ENCODE measurements at regions not wholly inside any gene's neighbourhood (a gene's known extent, or its start where the extent isn't known, plus 50 kb on each side); places are given as distances from the start of the nearest gene placed in this dataset.

- peak; percentile 59; the same call in 1 of the 2 replicates for TF ChIP-seq ZNF692 (tag by site-specific recombination; IDR thresholded peaks at IDR 0.05)
- TF ChIP-seq INSM2 (tag by site-specific recombination; IDR thresholded peaks at IDR 0.05), result peak; percentile 63; the same call in 1 of the 2 replicates
- TF ChIP-seq ZNF433 (tag by site-specific recombination; IDR thresholded peaks at IDR 0.05; ENCODE audit: low read depth), result no peak
- peak; percentile 57; the same call in 1 of the 2 replicates for TF ChIP-seq WT1 (tag by site-specific recombination; IDR thresholded peaks at IDR 0.05)
- 0 out of 2 replicates have a peak, but pooled peaks have one; percentile 14 for TF ChIP-seq ZBTB8A (tag by site-specific recombination; IDR thresholded peaks at IDR 0.05)
- no peak for TF ChIP-seq GLI4 (tag by site-specific recombination; IDR thresholded peaks at IDR 0.05)
- peak; percentile 39; the same call in 1 of the 2 replicates for TF ChIP-seq ZNF513 (tag by site-specific recombination; IDR thresholded peaks at IDR 0.05)
- no peak for TF ChIP-seq ZNF423 (tag by site-specific recombination; IDR thresholded peaks at IDR 0.05)
- TF ChIP-seq ZNF626 (tag by site-specific recombination; IDR thresholded peaks at IDR 0.05), result no peak
- peak; percentile 66; the same call in 1 of the 2 replicates for TF ChIP-seq KLF17 (tag by site-specific recombination; IDR thresholded peaks at IDR 0.05)
- no peak for TF ChIP-seq ZNF549 (tag by site-specific recombination; IDR thresholded peaks at IDR 0.05)
- TF ChIP-seq ZFHX2 (tag by site-specific recombination; conservative IDR thresholded peaks at IDR 0.05), result 0 out of 2 replicates have a peak, but pooled peaks have one; percentile 26
- TF ChIP-seq ZNF133 (tag by site-specific recombination; IDR thresholded peaks at IDR 0.05), result no peak
- TF ChIP-seq ZNF138 (tag by site-specific recombination; IDR thresholded peaks at IDR 0.05; ENCODE audit: borderline replicate concordance), result no peak
- peak; percentile 66 for TF ChIP-seq ZNF843 (tag by site-specific recombination; IDR thresholded peaks at IDR 0.05)
- no peak for TF ChIP-seq SP3 (tag by site-specific recombination; IDR thresholded peaks at IDR 0.05)
- TF ChIP-seq SP7 (tag by site-specific recombination; IDR thresholded peaks at IDR 0.05), result peak; percentile 84
Measured at GRCh38 chr6:166010136-166010960, 157.3 kb downstream of the TBXT start (continued).

- H3K36me3 ChIP-seq (ENCODE audit: control insufficient read depth in 2 of 2, insufficient read depth in 1 of 2, low read length in 2 of 2), result no peaks in the 10 kb centered on the region
- CTCF ChIA-PET, result interaction anchor here (0.6 to 1.0 kb wide), 3 partner anchors 23 to 82 kb away, joined by 3 to 4 read pairs (median 3); no protein-coding TSS in a partner anchor
- no peaks in the 10 kb centered on the region for H3K9me3 ChIP-seq (ENCODE audit: control insufficient read depth, insufficient read depth, low read depth, low read length)
- H3K4me1 ChIP-seq (ENCODE audit: control insufficient read depth, insufficient read depth, low read length), result peaks cover 13% of the 10 kb centered on the region
- H3K27ac ChIP-seq (ENCODE audit: extremely low read depth, low read depth, low read length), result no peak overlapping the region
- H3K4me3 ChIP-seq (ENCODE audit: low read depth, low read length), result no peak overlapping the region
- POLR2A ChIA-PET, result no interaction called here
- TF ChIP-seq KLF9 (tag by site-specific recombination; IDR thresholded peaks at IDR 0.05; ENCODE audit: low read depth) (no peak), GLIS1 (tag by site-specific recombination; IDR thresholded peaks at IDR 0.05) (peak; percentile 85), PRDM1 (tag by site-specific recombination; IDR thresholded peaks at IDR 0.05) (no peak), ZNF843 (tag by site-specific recombination; IDR thresholded peaks at IDR 0.05) (no peak), ZNF239 (tag by site-specific recombination; IDR thresholded peaks at IDR 0.05) (no peak), ZNF558 (tag by site-specific recombination; IDR thresholded peaks at IDR 0.05) (no peak), ZNF146 (tag by site-specific recombination; IDR thresholded peaks at IDR 0.05) (no peak), ZNF639 (tag by site-specific recombination; IDR thresholded peaks at IDR 0.05) (peak; percentile 62; the same call in 1 of the 2 replicates), KLF17 (tag by site-specific recombination; IDR thresholded peaks at IDR 0.05) (0 out of 2 replicates have a peak, but pooled peaks have one; percentile 29), ZNF132 (tag by site-specific recombination; IDR thresholded peaks at IDR 0.05; ENCODE audit: borderline replicate concordance) (no peak), ZEB2 (tag by site-specific recombination; IDR thresholded peaks at IDR 0.05) (peak; percentile 53; the same call in 1 of the 2 replicates)
Measured at GRCh38 chr6:166009385-166010031, 158.1 kb downstream of the TBXT start.

All from HEK293 (cell line).